ENCODE measurements at regions not wholly inside any gene's neighbourhood (a gene's known extent, or its start where the extent isn't known, plus 50 kb on each side); places are given as distances from the start of the nearest gene placed in this dataset.

- TF ChIP-seq, protein P1, sequence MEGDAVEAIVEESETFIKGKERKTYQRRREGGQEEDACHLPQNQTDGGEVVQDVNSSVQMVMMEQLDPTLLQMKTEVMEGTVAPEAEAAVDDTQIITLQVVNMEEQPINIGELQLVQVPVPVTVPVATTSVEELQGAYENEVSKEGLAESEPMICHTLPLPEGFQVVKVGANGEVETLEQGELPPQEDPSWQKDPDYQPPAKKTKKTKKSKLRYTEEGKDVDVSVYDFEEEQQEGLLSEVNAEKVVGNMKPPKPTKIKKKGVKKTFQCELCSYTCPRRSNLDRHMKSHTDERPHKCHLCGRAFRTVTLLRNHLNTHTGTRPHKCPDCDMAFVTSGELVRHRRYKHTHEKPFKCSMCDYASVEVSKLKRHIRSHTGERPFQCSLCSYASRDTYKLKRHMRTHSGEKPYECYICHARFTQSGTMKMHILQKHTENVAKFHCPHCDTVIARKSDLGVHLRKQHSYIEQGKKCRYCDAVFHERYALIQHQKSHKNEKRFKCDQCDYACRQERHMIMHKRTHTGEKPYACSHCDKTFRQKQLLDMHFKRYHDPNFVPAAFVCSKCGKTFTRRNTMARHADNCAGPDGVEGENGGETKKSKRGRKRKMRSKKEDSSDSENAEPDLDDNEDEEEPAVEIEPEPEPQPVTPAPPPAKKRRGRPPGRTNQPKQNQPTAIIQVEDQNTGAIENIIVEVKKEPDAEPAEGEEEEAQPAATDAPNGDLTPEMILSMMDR (conservative IDR thresholded peaks at IDR 0.05 in 1 of 2, IDR thresholded peaks at IDR 0.05 in 1 of 2; ENCODE audit: low read depth in 1 of 2, low read length in 2 of 2) = no peak
- no peak for TF ChIP-seq EZH2 (IDR thresholded peaks at IDR 0.05; ENCODE audit: low read length, missing control alignments)
Observed at GRCh38 chr2:10214179-10214578, 88.5 kb upstream of the HPCAL1 start.
